Right lobe of liver (tissue), 6 donors: ENCODE measurements at regions not wholly inside any gene's neighbourhood (a gene's known extent, or its start where the extent isn't known, plus 50 kb on each side); places are given as distances from the start of the nearest gene placed in this dataset.

Experiments used
- ATAC-seq, 4 donors: fragments of 200-7000 bp; cut with Tn5 transposase; one replicate each; pipeline ENCODE4 v1.9.1; 2020; ENCODE audit warnings: mild to moderate bottlenecking in 4 of 4, moderate library complexity in 4 of 4
- DNase-seq, 3 donors: peaks; one replicate each; pipeline ENCODE4 v3.0.0-alpha.2; 2020
- H3K27ac ChIP-seq, 3 donors: fragments of 200-600 bp; one replicate each; pipeline ENCODE4 v1.8.0; 2022
- H3K27me3 ChIP-seq, 2 donors: fragments of 200-600 bp; one replicate each; pipeline ENCODE4 v1.8.0; 2022
- H3K36me3 ChIP-seq, 4 donors: fragments of 200-600 bp; sonication (generic) in 1 of 4; one replicate each; pipeline versions ENCODE4 v1.5.1 to v1.8.0; 2017 to 2022; ENCODE audit warnings: control low read depth in 1 of 4
- H3K4me1 ChIP-seq, 4 donors: fragments of 200-600 bp; sonication (generic) in 1 of 4; one replicate each; pipeline versions ENCODE4 v1.5.1 to v1.8.0; 2017 to 2022; ENCODE audit warnings: control low read depth in 1 of 4
- H3K4me3 ChIP-seq, 3 donors: fragments of 200-600 bp; one replicate each; pipeline ENCODE4 v1.8.0; 2022
- H3K9me3 ChIP-seq, 4 donors: fragments of 200-600 bp; sonication (generic) in 1 of 4; one replicate each; pipeline versions ENCODE4 v1.5.1 to v1.8.0; 2017 to 2022; ENCODE audit warnings: control low read depth in 1 of 4
- POLR2A ChIP-seq: fragments of 450-650 bp; IDR thresholded peaks from one replicate; pipeline ENCODE4 v1.6.1; 2017; ENCODE audit warnings: antibody characterized with exemption, mild to moderate bottlenecking
- WGBS: methylation state at CpG from one replicate; pipeline ENCODE4 v1.1.6; 2018; ENCODE audit warnings: low coverage, low lambda C conversion rate; ENCODE audit not compliant: insufficient coverage; ENCODE audit errors: missing lambda C conversion rate; 5-methylcytosine and 5-hydroxymethylcytosine counted together
- intact Hi-C, 2 donors: fragments of 100-400 bp; cut with DNase I; formaldehyde crosslinking; loops; one replicate each; pipeline versions ENCODE4 v1.11.2 to v1.14.1; 2022
- TF ChIP-seq, protein P1 (sequence below), 4 donors: fragments of 200-600 bp in 3 of 4; fragments of 450-650 bp in 1 of 4; IDR thresholded peaks; one replicate each; pipeline versions ENCODE4 v1.5.1 to v1.8.0; 2016 to 2022; ENCODE audit warnings: antibody characterized with exemption in 4 of 4, mild to moderate bottlenecking in 2 of 4
- donor health status: DM: no; HTN: yes; CAD: no.
- donor health status: DM: no; HTN: no; CAD: no.
- donor health status: DM: no; HTN: no; CAD: no.
- donor health status: DM: no; HTN: yes; CAD: no.
- donor health status: DM: no; HTN: yes; CAD: no.

- DNase-seq (no peak), ATAC-seq (no peak)
- H3K27ac ChIP-seq, result no peak overlapping the region
- no peaks in the 10 kb centered on the region for H3K4me1 ChIP-seq
- TF ChIP-seq, protein P1, sequence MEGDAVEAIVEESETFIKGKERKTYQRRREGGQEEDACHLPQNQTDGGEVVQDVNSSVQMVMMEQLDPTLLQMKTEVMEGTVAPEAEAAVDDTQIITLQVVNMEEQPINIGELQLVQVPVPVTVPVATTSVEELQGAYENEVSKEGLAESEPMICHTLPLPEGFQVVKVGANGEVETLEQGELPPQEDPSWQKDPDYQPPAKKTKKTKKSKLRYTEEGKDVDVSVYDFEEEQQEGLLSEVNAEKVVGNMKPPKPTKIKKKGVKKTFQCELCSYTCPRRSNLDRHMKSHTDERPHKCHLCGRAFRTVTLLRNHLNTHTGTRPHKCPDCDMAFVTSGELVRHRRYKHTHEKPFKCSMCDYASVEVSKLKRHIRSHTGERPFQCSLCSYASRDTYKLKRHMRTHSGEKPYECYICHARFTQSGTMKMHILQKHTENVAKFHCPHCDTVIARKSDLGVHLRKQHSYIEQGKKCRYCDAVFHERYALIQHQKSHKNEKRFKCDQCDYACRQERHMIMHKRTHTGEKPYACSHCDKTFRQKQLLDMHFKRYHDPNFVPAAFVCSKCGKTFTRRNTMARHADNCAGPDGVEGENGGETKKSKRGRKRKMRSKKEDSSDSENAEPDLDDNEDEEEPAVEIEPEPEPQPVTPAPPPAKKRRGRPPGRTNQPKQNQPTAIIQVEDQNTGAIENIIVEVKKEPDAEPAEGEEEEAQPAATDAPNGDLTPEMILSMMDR (IDR thresholded peaks at IDR 0.05), result no peak
- no peak for TF ChIP-seq POLR2A
- WGBS, result 82% methylated on average over 1 of the region's 1 CpG
- no peaks in the 10 kb centered on the region for H3K36me3 ChIP-seq
- H3K27me3 ChIP-seq, result no peaks in the 10 kb centered on the region
- H3K4me3 ChIP-seq, result no peak overlapping the region
- no peaks in the 10 kb centered on the region for H3K9me3 ChIP-seq
- intact Hi-C loops, result no loop called here
These were observed 701.9 kb upstream of the LINC00305 start for GRCh38 chr18:64850791-64851190.

DNA sequence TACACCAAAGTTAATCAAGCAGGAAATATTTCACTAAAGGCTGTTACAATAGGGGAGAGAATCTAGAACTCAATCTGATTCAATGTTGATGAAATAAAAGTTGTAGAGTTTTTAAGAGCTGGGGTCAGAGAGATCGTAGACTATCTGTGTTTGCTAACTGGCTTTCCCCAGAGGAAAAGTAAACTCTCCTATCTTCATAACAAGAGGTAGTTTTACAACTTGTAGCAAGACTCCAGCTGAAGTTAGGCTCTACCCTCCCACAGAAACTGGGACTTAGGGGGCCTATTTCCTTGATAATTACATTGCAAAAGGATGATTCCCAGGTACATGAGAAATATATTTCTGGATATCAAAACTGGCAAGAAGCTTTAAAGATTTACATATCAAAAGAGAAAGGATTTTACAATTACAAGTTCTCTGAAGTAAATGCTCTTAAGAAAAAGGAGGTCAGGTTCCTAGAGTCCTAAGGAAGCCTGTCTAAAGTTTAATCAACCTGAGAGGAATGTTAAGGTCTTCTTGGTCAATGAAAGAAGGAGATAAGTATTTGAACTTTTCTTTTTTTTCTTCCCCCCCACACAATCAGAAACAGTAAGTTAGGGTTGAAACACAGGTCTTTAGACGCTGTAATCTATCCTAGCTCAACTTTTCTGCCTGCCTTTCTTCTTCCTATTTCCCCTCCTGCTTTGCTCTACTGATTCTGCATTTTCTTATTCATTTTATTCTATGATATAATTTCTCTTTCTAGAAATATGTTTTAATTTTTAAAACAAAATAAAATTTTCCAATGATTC, 692.2 kb upstream of the LINC00305 start:
- Histone ChIP-seq H3K4me1 (no peaks in the 10 kb centered on the region), H3K4me3 (no peak overlapping the region), H3K27ac (no peak overlapping the region), H3K9me3 (no peaks in the 10 kb centered on the region), H3K36me3 (no peaks in the 10 kb centered on the region), H3K27me3 (no peaks in the 10 kb centered on the region)
- no peak for ATAC-seq
- DNase-seq, result no peak
- intact Hi-C loops, result no loop called here
- TF ChIP-seq, protein P1 (IDR thresholded peaks at IDR 0.05), result no peak
- no peak for TF ChIP-seq POLR2A
- WGBS, result 18% methylated on average over 2 of the region's 2 CpGs

DNA sequence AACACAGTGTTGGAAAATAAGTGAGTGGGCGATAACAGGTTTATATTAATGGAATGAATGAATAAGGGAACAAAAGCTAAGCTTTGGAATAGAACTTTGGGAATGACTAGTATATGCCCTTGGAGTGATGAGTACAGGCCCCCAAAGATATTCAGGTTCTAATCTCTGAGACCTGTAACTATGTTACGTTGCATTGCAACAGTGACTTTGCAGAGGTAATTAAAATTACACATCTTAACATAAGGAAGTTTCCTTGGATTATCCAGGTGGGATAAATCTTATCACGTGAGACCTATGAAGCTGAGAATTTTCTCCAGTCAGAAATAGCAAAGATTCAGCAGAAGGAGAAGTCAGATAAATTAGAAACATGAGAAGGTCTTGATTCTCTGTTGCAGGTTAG, 661.5 kb upstream of the LINC00305 start:
- H3K36me3 ChIP-seq, result no peaks in the 10 kb centered on the region
- no peaks in the 10 kb centered on the region for H3K27me3 ChIP-seq
- intact Hi-C loops, result no loop called here
- H3K4me1 ChIP-seq, result no peaks in the 10 kb centered on the region
- ATAC-seq, result no peak
- WGBS, result 59% methylated on average over 3 of the region's 3 CpGs
- H3K27ac ChIP-seq, result no peak overlapping the region
- no peak overlapping the region for H3K4me3 ChIP-seq
- TF ChIP-seq POLR2A, result no peak
- TF ChIP-seq, protein P1 (IDR thresholded peaks at IDR 0.05), result no peak
- no peaks in the 10 kb centered on the region for H3K9me3 ChIP-seq
- DNase-seq, result no peak

DNA sequence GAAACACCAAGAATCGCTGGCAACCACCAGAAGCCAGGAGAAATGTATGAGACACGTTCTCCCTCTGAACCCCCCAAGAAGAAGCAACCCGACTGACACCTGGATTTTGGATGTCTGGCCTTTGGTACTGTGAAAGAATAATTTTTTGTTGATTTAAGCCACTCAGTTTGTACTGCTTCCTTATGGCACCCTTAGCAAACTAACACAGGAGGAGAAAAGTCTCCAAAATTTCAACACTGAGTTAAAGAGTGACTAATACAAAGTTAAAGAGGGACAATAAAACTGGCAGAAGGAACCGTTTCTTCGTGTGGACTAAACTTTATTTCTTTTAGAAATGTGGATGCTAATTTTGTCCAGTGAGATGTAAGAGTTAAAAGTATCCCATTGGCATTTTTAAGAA, 660.9 kb upstream of the LINC00305 start:
- DNase-seq, result no peak
- intact Hi-C loops, result no loop called here
- no peak for ATAC-seq

More for the DNA sequence above, 660.9 kb upstream of the LINC00305 start:
- H3K4me3 ChIP-seq, result no peak overlapping the region
- H3K36me3 ChIP-seq, result no peaks in the 10 kb centered on the region
- H3K27me3 ChIP-seq, result no peaks in the 10 kb centered on the region
- no peak for TF ChIP-seq POLR2A
- TF ChIP-seq, protein P1 (IDR thresholded peaks at IDR 0.05), result no peak
- H3K27ac ChIP-seq, result no peak overlapping the region
- 28% methylated on average over 5 of the region's 5 CpGs for WGBS
- no peaks in the 10 kb centered on the region for H3K4me1 ChIP-seq
- H3K9me3 ChIP-seq, result no peaks in the 10 kb centered on the region
